ENCODE measurements at regions not wholly inside any gene's neighbourhood (a gene's known extent, or its start where the extent isn't known, plus 50 kb on each side); places are given as distances from the start of the nearest gene placed in this dataset.

DNA sequence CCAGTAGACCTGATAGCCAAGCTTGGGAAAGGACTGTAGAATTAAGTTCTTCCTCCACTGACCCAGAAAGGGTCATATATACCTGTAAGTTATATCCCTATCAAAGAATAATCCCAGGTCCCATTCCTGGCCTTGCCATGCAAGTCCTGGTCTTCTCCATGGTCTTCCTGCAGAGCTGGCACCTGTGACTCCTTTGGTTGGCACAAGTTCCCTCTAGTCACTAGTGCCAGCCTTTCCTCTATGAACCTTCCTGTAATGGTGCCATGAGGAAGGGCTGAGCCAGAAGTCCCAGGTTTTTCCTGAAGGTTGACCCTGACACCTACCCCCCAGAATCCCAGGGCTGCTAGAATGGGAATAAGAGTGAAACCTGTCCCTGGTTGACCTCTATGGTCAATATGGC is 54.1 kb upstream of the UNC5B start:
- H3K9me3 Mint-ChIP-seq: peaks cover 3% of the 10 kb centered on the region
- no peak for DNase-seq
- no peak overlapping the region for H3K4me3 Mint-ChIP-seq
- H3K4me1 Mint-ChIP-seq: peaks cover 6% of the 10 kb centered on the region
- H3K27ac Mint-ChIP-seq: no peak overlapping the region
- no peaks in the 10 kb centered on the region for H3K36me3 Mint-ChIP-seq (ENCODE audit: low read depth)
- H3K27me3 Mint-ChIP-seq (ENCODE audit: low read depth, poor library complexity): peaks cover 11% of the 10 kb centered on the region
- TF ChIP-seq, protein P1, sequence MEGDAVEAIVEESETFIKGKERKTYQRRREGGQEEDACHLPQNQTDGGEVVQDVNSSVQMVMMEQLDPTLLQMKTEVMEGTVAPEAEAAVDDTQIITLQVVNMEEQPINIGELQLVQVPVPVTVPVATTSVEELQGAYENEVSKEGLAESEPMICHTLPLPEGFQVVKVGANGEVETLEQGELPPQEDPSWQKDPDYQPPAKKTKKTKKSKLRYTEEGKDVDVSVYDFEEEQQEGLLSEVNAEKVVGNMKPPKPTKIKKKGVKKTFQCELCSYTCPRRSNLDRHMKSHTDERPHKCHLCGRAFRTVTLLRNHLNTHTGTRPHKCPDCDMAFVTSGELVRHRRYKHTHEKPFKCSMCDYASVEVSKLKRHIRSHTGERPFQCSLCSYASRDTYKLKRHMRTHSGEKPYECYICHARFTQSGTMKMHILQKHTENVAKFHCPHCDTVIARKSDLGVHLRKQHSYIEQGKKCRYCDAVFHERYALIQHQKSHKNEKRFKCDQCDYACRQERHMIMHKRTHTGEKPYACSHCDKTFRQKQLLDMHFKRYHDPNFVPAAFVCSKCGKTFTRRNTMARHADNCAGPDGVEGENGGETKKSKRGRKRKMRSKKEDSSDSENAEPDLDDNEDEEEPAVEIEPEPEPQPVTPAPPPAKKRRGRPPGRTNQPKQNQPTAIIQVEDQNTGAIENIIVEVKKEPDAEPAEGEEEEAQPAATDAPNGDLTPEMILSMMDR (IDR thresholded peaks at IDR 0.05): no peak

DNA sequence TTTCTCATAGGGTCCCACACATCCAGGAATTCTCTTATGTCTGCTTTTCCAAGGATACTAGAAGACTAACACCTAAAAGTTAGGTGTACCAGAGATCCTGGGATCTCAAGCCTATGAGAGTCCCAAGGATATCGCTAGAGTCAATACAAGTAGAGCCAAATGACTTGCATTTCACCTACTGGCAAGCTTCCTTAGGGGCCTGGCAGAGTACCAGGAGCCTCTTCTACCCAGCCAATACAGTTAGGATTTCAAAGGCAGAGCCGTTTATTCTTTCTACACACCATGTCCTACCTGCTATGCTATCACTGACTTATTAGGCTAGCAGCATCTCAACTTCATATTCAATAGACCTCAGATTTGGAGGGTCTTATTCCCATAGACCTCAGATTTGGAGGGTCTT is 53.5 kb upstream of the UNC5B start:
- DNase-seq: no peak
- TF ChIP-seq, protein P1 (IDR thresholded peaks at IDR 0.05): no peak
- Mint-ChIP-seq H3K27me3 (ENCODE audit: low read depth, poor library complexity) (peaks cover 12% of the 10 kb centered on the region), H3K4me1 (peaks cover 6% of the 10 kb centered on the region), H3K27ac (no peak overlapping the region), H3K9me3 (peaks cover 5% of the 10 kb centered on the region), H3K4me3 (no peak overlapping the region), H3K36me3 (ENCODE audit: low read depth) (no peaks in the 10 kb centered on the region)

DNA sequence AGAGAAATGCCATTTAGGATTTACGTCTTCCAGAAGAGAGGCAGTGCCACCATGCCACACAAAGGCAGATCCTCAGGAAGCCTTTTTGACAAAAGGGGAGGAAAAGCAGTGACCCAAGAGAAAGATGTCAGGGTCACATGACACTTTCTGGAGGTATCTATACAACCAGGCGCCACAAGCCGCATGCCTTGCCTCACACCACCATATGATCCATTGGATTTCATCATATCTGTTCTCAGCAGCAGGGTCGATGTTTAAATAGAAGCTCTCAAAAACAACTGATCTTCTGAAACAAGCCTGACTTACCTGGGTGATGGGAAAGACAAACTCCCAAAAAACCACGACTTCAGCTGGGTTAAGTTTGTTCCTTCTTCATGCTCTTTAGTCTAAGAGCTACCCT is 52.5 kb upstream of the UNC5B start:
- Mint-ChIP-seq H3K27ac (no peak overlapping the region), H3K4me1 (peaks cover 6% of the 10 kb centered on the region), H3K4me3 (no peak overlapping the region), H3K27me3 (ENCODE audit: low read depth, poor library complexity) (peaks cover 22% of the 10 kb centered on the region), H3K9me3 (peaks cover 5% of the 10 kb centered on the region), H3K36me3 (ENCODE audit: low read depth) (no peaks in the 10 kb centered on the region)
- TF ChIP-seq, protein P1 (IDR thresholded peaks at IDR 0.05): no peak
- DNase-seq: no peak

DNA sequence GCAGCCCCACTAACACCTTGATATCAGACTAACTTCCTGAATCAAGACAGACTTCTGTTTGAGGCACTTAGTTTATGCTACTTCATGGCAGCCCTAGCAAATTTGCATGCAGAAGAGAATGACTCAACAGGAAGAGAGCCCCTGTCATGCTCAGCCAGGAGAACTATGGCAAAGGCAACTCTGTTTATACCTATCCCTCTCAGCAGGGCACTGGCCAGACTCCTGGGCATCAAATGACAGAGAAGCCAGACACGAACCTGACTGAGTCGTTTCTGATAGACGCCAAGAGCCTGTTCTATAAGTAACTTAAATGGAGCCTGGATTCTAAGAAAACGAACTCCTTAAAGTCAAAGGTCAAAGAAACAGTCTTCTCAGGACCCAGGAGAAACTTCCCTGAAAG is 50.9 kb upstream of the UNC5B start:
- no peak for DNase-seq
- H3K4me3 Mint-ChIP-seq: no peak overlapping the region
- H3K4me1 Mint-ChIP-seq: peaks cover 6% of the 10 kb centered on the region
- H3K9me3 Mint-ChIP-seq: peaks cover 5% of the 10 kb centered on the region
- H3K36me3 Mint-ChIP-seq (ENCODE audit: low read depth): no peaks in the 10 kb centered on the region
- peaks cover 25% of the 10 kb centered on the region for H3K27me3 Mint-ChIP-seq (ENCODE audit: low read depth, poor library complexity)
- H3K27ac Mint-ChIP-seq: no peak overlapping the region
- TF ChIP-seq, protein P1 (IDR thresholded peaks at IDR 0.05): no peak

Measured in nephron progenitor cell (in vitro differentiated cells).